ENCODE measurements at regions not wholly inside any gene's neighbourhood (a gene's known extent, or its start where the extent isn't known, plus 50 kb on each side); places are given as distances from the start of the nearest gene placed in this dataset.

GRCh38 chrX:69263251-69263820, 98.1 kb upstream of the PJA1 start:
- Histone ChIP-seq H3K36me3 (ENCODE audit: control insufficient read depth in 1 of 2, insufficient read depth in 2 of 2, low read length in 2 of 2) (no peaks in the 10 kb centered on the region), H3K4me3 (ENCODE audit: low read depth in 1 of 2, low read length in 2 of 2) (no peak overlapping the region), H3K27me3 (ENCODE audit: low read depth, low read length) (no peaks in the 10 kb centered on the region), H3K27ac (ENCODE audit: low read length) (no peak overlapping the region), H3K4me1 (ENCODE audit: control insufficient read depth in 1 of 2, insufficient read depth in 2 of 2, low read length in 2 of 2) (no peaks in the 10 kb centered on the region), H3K9me3 (ENCODE audit: control insufficient read depth in 1 of 2, low read length in 2 of 2) (no peaks in the 10 kb centered on the region)

- H3K4me1 ChIP-seq (ENCODE audit: control insufficient read depth in 1 of 2, insufficient read depth in 2 of 2, low read length in 2 of 2): no peaks in the 10 kb centered on the region
- H3K36me3 ChIP-seq (ENCODE audit: control insufficient read depth in 1 of 2, insufficient read depth in 2 of 2, low read length in 2 of 2): no peaks in the 10 kb centered on the region
- no peak overlapping the region for H3K4me3 ChIP-seq (ENCODE audit: low read depth in 1 of 2, low read length in 2 of 2)
- H3K9me3 ChIP-seq (ENCODE audit: control insufficient read depth in 1 of 2, low read length in 2 of 2): no peaks in the 10 kb centered on the region
- H3K27me3 ChIP-seq (ENCODE audit: low read depth, low read length): no peaks in the 10 kb centered on the region
- no peak overlapping the region for H3K27ac ChIP-seq (ENCODE audit: low read length)
Measured at GRCh38 chrX:69262036-69262936, 97.0 kb upstream of the PJA1 start.

GRCh38 chrX:69260169-69260568, 94.9 kb upstream of the PJA1 start:
- Histone ChIP-seq H3K27me3 (ENCODE audit: low read depth, low read length) (no peaks in the 10 kb centered on the region), H3K4me3 (ENCODE audit: low read depth in 1 of 2, low read length in 2 of 2) (no peak overlapping the region), H3K9me3 (ENCODE audit: control insufficient read depth in 1 of 2, low read length in 2 of 2) (no peaks in the 10 kb centered on the region), H3K27ac (ENCODE audit: low read length) (no peak overlapping the region), H3K4me1 (ENCODE audit: control insufficient read depth in 1 of 2, insufficient read depth in 2 of 2, low read length in 2 of 2) (no peaks in the 10 kb centered on the region), H3K36me3 (ENCODE audit: control insufficient read depth in 1 of 2, insufficient read depth in 2 of 2, low read length in 2 of 2) (no peaks in the 10 kb centered on the region)

- no peaks in the 10 kb centered on the region for H3K4me1 ChIP-seq (ENCODE audit: control insufficient read depth in 1 of 2, insufficient read depth in 2 of 2, low read length in 2 of 2)
- H3K27me3 ChIP-seq (ENCODE audit: low read depth, low read length): no peaks in the 10 kb centered on the region
- no peaks in the 10 kb centered on the region for H3K9me3 ChIP-seq (ENCODE audit: control insufficient read depth in 1 of 2, low read length in 2 of 2)
- H3K36me3 ChIP-seq (ENCODE audit: control insufficient read depth in 1 of 2, insufficient read depth in 2 of 2, low read length in 2 of 2): no peaks in the 10 kb centered on the region
- H3K27ac ChIP-seq (ENCODE audit: low read length): no peak overlapping the region
- no peak overlapping the region for H3K4me3 ChIP-seq (ENCODE audit: low read depth in 1 of 2, low read length in 2 of 2)
Measured at GRCh38 chrX:69258893-69259292, 93.6 kb upstream of the PJA1 start.

GRCh38 chrX:69257499-69258127, 92.4 kb upstream of the PJA1 start:
- Histone ChIP-seq H3K9me3 (ENCODE audit: control insufficient read depth in 1 of 2, low read length in 2 of 2) (no peaks in the 10 kb centered on the region), H3K36me3 (ENCODE audit: control insufficient read depth in 1 of 2, insufficient read depth in 2 of 2, low read length in 2 of 2) (no peaks in the 10 kb centered on the region), H3K4me1 (ENCODE audit: control insufficient read depth in 1 of 2, insufficient read depth in 2 of 2, low read length in 2 of 2) (no peaks in the 10 kb centered on the region), H3K27me3 (ENCODE audit: low read depth, low read length) (no peaks in the 10 kb centered on the region), H3K27ac (ENCODE audit: low read length) (no peak overlapping the region), H3K4me3 (ENCODE audit: low read depth in 1 of 2, low read length in 2 of 2) (no peak overlapping the region)

- Histone ChIP-seq H3K4me3 (ENCODE audit: low read depth in 1 of 2, low read length in 2 of 2) (no peak overlapping the region), H3K27me3 (ENCODE audit: low read depth, low read length) (no peaks in the 10 kb centered on the region), H3K27ac (ENCODE audit: low read length) (no peak overlapping the region), H3K36me3 (ENCODE audit: control insufficient read depth in 1 of 2, insufficient read depth in 2 of 2, low read length in 2 of 2) (no peaks in the 10 kb centered on the region), H3K9me3 (ENCODE audit: control insufficient read depth in 1 of 2, low read length in 2 of 2) (no peaks in the 10 kb centered on the region), H3K4me1 (ENCODE audit: control insufficient read depth in 1 of 2, insufficient read depth in 2 of 2, low read length in 2 of 2) (no peaks in the 10 kb centered on the region)
Measured at GRCh38 chrX:69256291-69256565, 91.0 kb upstream of the PJA1 start.

- no peaks in the 10 kb centered on the region for H3K4me1 ChIP-seq (ENCODE audit: control insufficient read depth in 1 of 2, insufficient read depth in 2 of 2, low read length in 2 of 2)
- no peak overlapping the region for H3K27ac ChIP-seq (ENCODE audit: low read length)
- no peaks in the 10 kb centered on the region for H3K36me3 ChIP-seq (ENCODE audit: control insufficient read depth in 1 of 2, insufficient read depth in 2 of 2, low read length in 2 of 2)
- no peaks in the 10 kb centered on the region for H3K9me3 ChIP-seq (ENCODE audit: control insufficient read depth in 1 of 2, low read length in 2 of 2)
- H3K27me3 ChIP-seq (ENCODE audit: low read depth, low read length): no peaks in the 10 kb centered on the region
- H3K4me3 ChIP-seq (ENCODE audit: low read depth in 1 of 2, low read length in 2 of 2): no peak overlapping the region
Measured at GRCh38 chrX:69255441-69256290, 90.4 kb upstream of the PJA1 start.

GRCh38 chrX:69253821-69254220, 88.6 kb upstream of the PJA1 start:
- no peaks in the 10 kb centered on the region for H3K4me1 ChIP-seq (ENCODE audit: control insufficient read depth in 1 of 2, insufficient read depth in 2 of 2, low read length in 2 of 2)
- no peaks in the 10 kb centered on the region for H3K27me3 ChIP-seq (ENCODE audit: low read depth, low read length)
- no peaks in the 10 kb centered on the region for H3K36me3 ChIP-seq (ENCODE audit: control insufficient read depth in 1 of 2, insufficient read depth in 2 of 2, low read length in 2 of 2)
- no peak overlapping the region for H3K4me3 ChIP-seq (ENCODE audit: low read depth in 1 of 2, low read length in 2 of 2)
- H3K27ac ChIP-seq (ENCODE audit: low read length): no peak overlapping the region
- H3K9me3 ChIP-seq (ENCODE audit: control insufficient read depth in 1 of 2, low read length in 2 of 2): no peaks in the 10 kb centered on the region

GRCh38 chrX:69243276-69243675, 78.0 kb upstream of the PJA1 start:
- H3K27me3 ChIP-seq (ENCODE audit: low read depth, low read length): no peaks in the 10 kb centered on the region
- H3K4me3 ChIP-seq (ENCODE audit: low read depth in 1 of 2, low read length in 2 of 2): no peak overlapping the region
- no peaks in the 10 kb centered on the region for H3K9me3 ChIP-seq (ENCODE audit: control insufficient read depth in 1 of 2, low read length in 2 of 2)

GRCh38 chrX:69238887-69239231, 73.6 kb upstream of the PJA1 start:
- no peaks in the 10 kb centered on the region for H3K27me3 ChIP-seq (ENCODE audit: low read depth, low read length)
- no peak overlapping the region for H3K4me3 ChIP-seq (ENCODE audit: low read depth in 1 of 2, low read length in 2 of 2)
- no peaks in the 10 kb centered on the region for H3K9me3 ChIP-seq (ENCODE audit: control insufficient read depth in 1 of 2, low read length in 2 of 2)
- no peak overlapping the region for H3K27ac ChIP-seq (ENCODE audit: low read length)
- H3K36me3 ChIP-seq (ENCODE audit: control insufficient read depth in 1 of 2, insufficient read depth in 2 of 2, low read length in 2 of 2): no peaks in the 10 kb centered on the region
- H3K4me1 ChIP-seq (ENCODE audit: control insufficient read depth in 1 of 2, insufficient read depth in 2 of 2, low read length in 2 of 2): peaks cover 0 to 9% of the 10 kb centered on the region in 2 donors

More at GRCh38 chrX:69243276-69243675, 78.0 kb upstream of the PJA1 start:
- peaks cover 0 to 6% of the 10 kb centered on the region in 2 donors for H3K4me1 ChIP-seq (ENCODE audit: control insufficient read depth in 1 of 2, insufficient read depth in 2 of 2, low read length in 2 of 2)
- no peak overlapping the region for H3K27ac ChIP-seq (ENCODE audit: low read length)
- no peaks in the 10 kb centered on the region for H3K36me3 ChIP-seq (ENCODE audit: control insufficient read depth in 1 of 2, insufficient read depth in 2 of 2, low read length in 2 of 2)

All from muscle layer of duodenum (tissue), 2 donors.